Muscle layer of colon (tissue), 2 donors: ENCODE measurements at regions not wholly inside any gene's neighbourhood (a gene's known extent, or its start where the extent isn't known, plus 50 kb on each side); places are given as distances from the start of the nearest gene placed in this dataset.

ENCODE experiments used
- H3K27ac ChIP-seq: one replicate; pipeline ENCODE4 v1.7.0; 2013; ENCODE audit warnings: low read depth, mild to moderate bottlenecking, low read length, moderate library complexity
- H3K27me3 ChIP-seq, 2 donors: one replicate each; pipeline ENCODE4 v1.7.0; 2013; ENCODE audit warnings: low read length in 2 of 2, mild to moderate bottlenecking in 2 of 2; ENCODE audit not compliant: insufficient read depth in 2 of 2, control insufficient read depth in 1 of 2
- H3K36me3 ChIP-seq: one replicate; pipeline ENCODE4 v1.7.0; 2013; ENCODE audit warnings: mild to moderate bottlenecking, low read length; ENCODE audit not compliant: insufficient read depth
- H3K4me1 ChIP-seq: one replicate; pipeline ENCODE4 v1.7.0; 2013; ENCODE audit warnings: mild to moderate bottlenecking, low read length; ENCODE audit not compliant: insufficient read depth
- H3K4me3 ChIP-seq, 2 donors: one replicate each; pipeline ENCODE4 v1.7.0; 2013; ENCODE audit warnings: low read length in 2 of 2, low read depth in 1 of 2, mild to moderate bottlenecking in 1 of 2, moderate library complexity in 1 of 2
- H3K9ac ChIP-seq: one replicate; pipeline ENCODE4 v1.7.0; 2013; ENCODE audit warnings: low read length
- H3K9me3 ChIP-seq: one replicate; pipeline ENCODE4 v1.7.0; 2013; ENCODE audit warnings: mild to moderate bottlenecking, low read length
- donor health status: abdominal sarcoma.
- donor health status: Adenocarcinoma of cecum.

DNA sequence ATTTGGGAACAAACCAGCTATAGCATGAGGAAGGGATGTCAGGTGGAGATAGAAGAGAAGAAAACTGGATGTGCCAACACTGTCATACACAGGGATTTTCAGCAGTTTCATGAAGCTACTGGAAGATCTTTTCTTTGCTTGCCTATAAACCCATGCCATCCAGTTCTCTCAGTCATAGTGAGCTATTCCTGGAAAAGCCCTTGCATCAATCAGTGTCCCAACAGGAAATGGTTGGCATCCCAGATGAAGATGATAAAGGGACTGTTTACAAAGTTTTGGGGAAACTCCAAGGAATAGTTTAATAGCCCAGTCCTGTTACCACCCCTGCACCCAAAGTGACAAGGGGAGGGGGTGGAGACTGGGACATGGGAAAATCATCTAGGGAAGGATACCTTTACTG is 58.5 kb upstream of the ARGLU1 start:
- Histone ChIP-seq H3K9ac (no peak overlapping the region), H3K36me3 (no peaks in the 10 kb centered on the region), H3K9me3 (no peaks in the 10 kb centered on the region), H3K4me1 (no peaks in the 10 kb centered on the region), H3K4me3 (no peak overlapping the region), H3K27ac (no peak overlapping the region), H3K27me3 (no peaks in the 10 kb centered on the region)

DNA sequence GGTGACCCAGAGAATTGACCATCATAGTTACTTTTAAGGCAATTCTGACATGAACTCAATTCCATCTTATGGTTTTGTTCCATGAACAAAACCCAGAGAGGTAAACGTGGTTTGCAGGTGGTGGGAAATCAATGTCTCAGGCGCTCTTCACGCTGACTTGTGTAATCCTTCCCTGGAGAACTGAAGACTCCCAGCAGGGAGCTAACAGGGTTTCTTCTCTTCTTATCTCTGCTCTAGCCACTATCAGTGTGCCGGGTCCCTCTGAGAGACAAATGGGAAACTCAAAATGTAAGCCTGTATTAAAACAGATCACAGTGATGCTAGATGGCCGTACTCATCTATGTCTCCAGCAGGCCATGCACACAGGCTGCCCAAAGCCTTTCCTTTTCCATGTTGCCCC is 57.6 kb upstream of the ARGLU1 start:
- peaks cover 0 to 2% of the 10 kb centered on the region in 2 donors for H3K27me3 ChIP-seq
- no peak overlapping the region for H3K9ac ChIP-seq
- no peaks in the 10 kb centered on the region for H3K36me3 ChIP-seq
- H3K4me1 ChIP-seq: no peaks in the 10 kb centered on the region
- H3K4me3 ChIP-seq: no peak overlapping the region
- no peak overlapping the region for H3K27ac ChIP-seq
- H3K9me3 ChIP-seq: no peaks in the 10 kb centered on the region

DNA sequence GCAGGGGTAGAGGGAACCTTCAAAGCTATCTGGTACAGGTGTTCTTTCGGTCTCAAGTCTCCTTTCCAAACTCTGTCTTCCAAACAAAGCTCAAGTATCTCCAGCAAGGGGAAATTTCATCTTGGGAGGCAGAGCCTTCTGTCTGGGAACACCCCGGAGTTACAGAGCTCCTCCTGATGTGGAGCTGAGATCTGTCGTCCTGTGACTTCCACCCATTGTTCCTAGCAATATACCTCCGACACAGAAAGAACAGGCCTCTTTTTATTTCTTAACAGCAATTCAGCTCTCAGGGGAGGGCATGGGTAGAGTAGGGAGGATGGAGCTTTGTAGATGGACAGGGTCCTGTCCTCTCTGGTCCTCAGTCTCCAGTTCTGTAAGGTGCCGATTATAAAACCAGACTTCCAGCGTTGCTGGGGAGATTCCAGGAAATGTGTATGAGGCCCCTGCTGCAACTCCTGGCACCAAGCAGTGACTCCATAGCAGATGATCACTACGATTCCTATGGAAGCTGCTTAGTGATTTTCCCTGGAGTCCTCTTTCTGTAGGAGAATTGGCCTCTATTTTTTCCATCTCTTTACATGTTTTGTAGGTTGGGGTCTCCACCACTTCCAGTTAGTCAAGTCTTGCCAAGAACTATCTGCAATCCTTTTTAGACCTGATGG is 56.0 kb upstream of the ARGLU1 start:
- Histone ChIP-seq H3K4me3 (no peak overlapping the region), H3K36me3 (no peaks in the 10 kb centered on the region), H3K4me1 (no peaks in the 10 kb centered on the region), H3K9ac (no peak overlapping the region), H3K9me3 (no peaks in the 10 kb centered on the region), H3K27ac (no peak overlapping the region), H3K27me3 (peaks cover 0 to 4% of the 10 kb centered on the region in 2 donors)

DNA sequence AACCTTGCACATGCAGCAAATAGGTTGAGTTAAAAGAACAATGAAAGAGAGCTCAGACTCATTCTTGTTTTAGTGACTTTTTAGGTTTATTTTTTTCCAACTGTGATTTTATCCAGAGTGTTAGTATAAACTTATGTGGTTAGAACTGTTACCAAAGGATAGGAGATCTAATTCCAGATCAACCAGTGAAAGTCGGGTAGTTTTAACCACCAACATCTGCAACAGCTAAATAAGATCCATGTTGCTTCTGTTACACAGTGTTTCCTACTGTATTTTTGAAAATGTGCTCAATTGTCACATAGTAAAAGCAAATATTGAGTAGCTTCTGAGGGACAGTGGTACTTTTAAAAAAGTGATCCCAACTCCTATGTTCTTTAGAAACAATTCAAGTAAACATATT is 53.9 kb upstream of the ARGLU1 start:
- H3K27me3 ChIP-seq: peaks cover 0 to 4% of the 10 kb centered on the region in 2 donors
- H3K4me3 ChIP-seq: no peak overlapping the region
- no peaks in the 10 kb centered on the region for H3K9me3 ChIP-seq
- H3K36me3 ChIP-seq: no peaks in the 10 kb centered on the region
- H3K9ac ChIP-seq: no peak overlapping the region
- H3K4me1 ChIP-seq: no peaks in the 10 kb centered on the region
- no peak overlapping the region for H3K27ac ChIP-seq

DNA sequence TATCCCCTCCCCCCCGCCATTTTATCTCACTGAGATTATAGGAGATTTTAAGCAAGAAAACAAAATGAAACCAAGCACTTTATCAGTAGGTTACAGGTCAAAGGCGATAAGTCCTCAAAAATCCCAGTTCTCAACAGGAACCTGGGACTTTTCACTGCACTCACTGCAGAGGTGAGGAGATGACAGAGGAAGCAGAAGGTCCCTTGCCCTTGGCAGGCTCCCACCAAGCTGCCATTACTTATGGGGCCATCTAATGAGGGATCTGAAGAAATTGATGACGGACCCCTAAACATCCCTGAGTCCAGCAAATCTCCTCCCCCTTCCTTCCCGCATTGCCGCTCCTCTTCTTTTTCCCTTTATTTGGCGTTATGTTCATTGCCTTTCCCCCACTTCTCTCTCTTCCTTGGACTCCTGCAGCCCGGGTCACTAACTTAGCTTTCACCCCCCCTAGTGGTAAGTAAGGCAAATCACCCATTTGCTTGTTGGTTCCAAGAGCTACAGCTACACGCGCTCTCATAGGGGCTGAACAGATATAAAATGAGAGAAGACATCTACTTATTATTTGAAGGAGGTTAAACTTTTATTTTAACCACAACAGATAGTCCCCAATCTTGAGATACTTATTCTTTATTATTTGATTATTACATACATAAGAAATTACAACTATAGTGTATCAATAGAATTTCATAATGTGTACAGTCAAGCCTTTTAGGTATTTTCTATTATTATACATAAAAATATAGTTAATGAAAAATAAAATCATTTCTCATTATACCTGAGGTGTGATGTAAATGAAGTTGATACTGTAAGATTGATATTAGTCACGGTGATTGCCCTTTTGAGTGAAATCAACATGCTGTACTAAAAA is 52.0 kb upstream of the ARGLU1 start:
- Histone ChIP-seq H3K9me3 (no peaks in the 10 kb centered on the region), H3K4me1 (no peaks in the 10 kb centered on the region), H3K36me3 (no peaks in the 10 kb centered on the region), H3K27ac (no peak overlapping the region), H3K4me3 (no peak overlapping the region), H3K9ac (no peak overlapping the region), H3K27me3 (peaks cover 0 to 4% of the 10 kb centered on the region in 2 donors)
